Aorta (tissue), 5 donors: ENCODE measurements at regions not wholly inside any gene's neighbourhood (a gene's known extent, or its start where the extent isn't known, plus 50 kb on each side); places are given as distances from the start of the nearest gene placed in this dataset.

Experiments used
- ATAC-seq: fragments of 200-7000 bp; cut with Tn5 transposase; one replicate; pipeline ENCODE4 v1.9.1; 2022; ENCODE audit warnings: moderate library complexity; ENCODE audit not compliant: low FRiP score
- DNase-seq, 2 donors: peaks; one replicate each; pipeline ENCODE4 v3.0.0-alpha.2; 2020
- H3K27ac ChIP-seq, 2 donors: one replicate each; pipeline ENCODE4 v1.5.1; 2013; ENCODE audit warnings: low read length in 2 of 2, mild to moderate bottlenecking in 2 of 2, moderate library complexity in 2 of 2, control low read depth in 1 of 2, inconsistent platforms in 1 of 2, low read depth in 1 of 2
- H3K27me3 ChIP-seq, 2 donors: one replicate each; pipeline ENCODE4 v1.6.1; 2013; ENCODE audit warnings: control low read depth in 1 of 2, low read length in 1 of 2, mild to moderate bottlenecking in 1 of 2, moderate library complexity in 1 of 2; ENCODE audit not compliant: insufficient read depth in 2 of 2, control insufficient read depth in 1 of 2
- H3K36me3 ChIP-seq, 2 donors: one replicate each; pipeline ENCODE4 v1.6.1; 2013; ENCODE audit warnings: control low read depth in 1 of 2, low read length in 1 of 2, mild to moderate bottlenecking in 1 of 2; ENCODE audit not compliant: insufficient read depth in 2 of 2, control insufficient read depth in 1 of 2
- H3K4me1 ChIP-seq, 2 donors: one replicate each; pipeline ENCODE4 v1.6.1; 2013; ENCODE audit warnings: low read length in 2 of 2, control low read depth in 1 of 2, mild to moderate bottlenecking in 1 of 2, moderate library complexity in 1 of 2; ENCODE audit not compliant: insufficient read depth in 2 of 2, control insufficient read depth in 1 of 2
- H3K4me3 ChIP-seq, 2 donors: one replicate each; pipeline ENCODE4 v1.5.1; 2013; ENCODE audit warnings: low read length in 2 of 2, control low read depth in 1 of 2, mild to moderate bottlenecking in 1 of 2
- H3K9me3 ChIP-seq: one replicate; pipeline ENCODE4 v1.6.1; 2013; ENCODE audit warnings: mild to moderate bottlenecking, low read length; ENCODE audit not compliant: control insufficient read depth
- WGBS, 2 donors: extraction: QIAGEN DNeasy Blood & Tissue Kit; methylation state at CpG; one replicate each; pipeline ENCODE4 v1.1.7; 2013; 5-methylcytosine and 5-hydroxymethylcytosine counted together
- intact Hi-C, 2 donors: fragments of 100-400 bp; cut with DNase I; formaldehyde crosslinking; loops; one replicate each; pipeline versions ENCODE4 v1.14.2 to v1.15.0; 2022
- donor health status: healthy with polysubstance abuse.
- donor health status: Bipolar disorder and iron deficiency.
- donor health status: DM: no; HTN: no; CAD: no.
- donor health status: DM: no; HTN: no; CAD: no.
- donor health status: DM: yes; HTN: yes; CAD: no.

DNA sequence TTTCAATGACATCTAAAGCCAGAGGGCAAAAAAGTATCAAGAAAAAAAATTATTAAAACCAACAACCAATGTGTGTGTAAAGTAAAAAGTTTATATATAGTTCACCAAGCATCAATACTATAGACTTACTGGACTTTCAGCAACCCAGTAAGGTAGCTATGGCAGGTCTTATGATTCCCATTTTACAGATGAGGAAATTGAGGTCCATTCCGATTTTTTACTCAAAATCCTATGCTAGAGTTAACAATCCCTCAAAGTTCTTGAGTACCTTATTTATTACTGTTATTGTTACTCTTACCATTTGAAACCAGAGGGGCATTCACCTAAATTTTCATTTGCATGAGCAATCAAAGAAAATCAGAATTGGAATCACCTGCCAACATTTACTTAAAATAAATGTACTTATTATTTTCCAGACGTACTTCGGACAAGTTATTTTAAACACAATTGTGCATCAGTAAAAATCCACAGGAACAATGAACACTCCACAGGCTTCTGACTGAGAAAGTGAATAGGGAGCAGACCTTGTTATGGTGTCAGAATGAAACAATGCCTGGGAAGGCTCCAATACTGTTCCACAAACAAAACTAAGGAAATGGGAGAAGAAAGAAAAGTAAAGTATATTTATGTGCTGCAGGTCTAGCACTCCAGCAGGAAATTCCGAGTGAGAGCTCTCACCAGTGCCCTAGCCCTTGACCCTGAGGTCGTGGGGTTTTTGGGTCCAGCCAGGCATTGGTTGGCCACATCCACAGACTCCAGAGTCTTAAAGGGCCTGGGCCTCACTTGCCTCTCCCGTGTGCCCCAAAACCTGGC, 229.9 kb downstream of the PIK3R1 start:
- ATAC-seq (no peak), DNase-seq (no peak)
- Histone ChIP-seq H3K4me3 (no peak overlapping the region), H3K27ac (no peak overlapping the region), H3K27me3 (no peaks in the 10 kb centered on the region), H3K36me3 (no peaks in the 10 kb centered on the region), H3K9me3 (no peaks in the 10 kb centered on the region), H3K4me1 (peaks cover 0 to 2% of the 10 kb centered on the region in 2 donors)
- WGBS, 2 donors: 74 to 76% methylated on average over 6 of the region's 6 CpGs
- intact Hi-C loops: no loop called here

- intact Hi-C loops: no loop called here
- Histone ChIP-seq H3K36me3 (no peaks in the 10 kb centered on the region), H3K27ac (no peak overlapping the region), H3K9me3 (no peaks in the 10 kb centered on the region), H3K27me3 (no peaks in the 10 kb centered on the region), H3K4me1 (peaks cover 0 to 2% of the 10 kb centered on the region in 2 donors), H3K4me3 (no peak overlapping the region)
- WGBS, 2 donors: 96 to 100% methylated on average over 1 of the region's 1 CpG
- ATAC-seq (no peak), DNase-seq (no peak)
Observed at GRCh38 chr5:68446070-68446357, 230.5 kb downstream of the PIK3R1 start.

- intact Hi-C loops: no loop called here
- no peak overlapping the region for H3K4me3 ChIP-seq
- ATAC-seq: no peak
- no peaks in the 10 kb centered on the region for H3K27me3 ChIP-seq
- no peak overlapping the region for H3K27ac ChIP-seq
- H3K9me3 ChIP-seq: no peaks in the 10 kb centered on the region
- H3K4me1 ChIP-seq: peaks cover 0 to 2% of the 10 kb centered on the region in 2 donors
- no peaks in the 10 kb centered on the region for H3K36me3 ChIP-seq
- DNase-seq: no peak
- 97 to 100% methylated on average over 1 of the region's 1 CpG for WGBS, 2 donors
Observed at GRCh38 chr5:68446487-68446894, 230.9 kb downstream of the PIK3R1 start.

GRCh38 chr5:68447136-68447929, 231.8 kb downstream of the PIK3R1 start:
- Histone ChIP-seq H3K4me1 (peaks cover 0 to 2% of the 10 kb centered on the region in 2 donors), H3K27me3 (no peaks in the 10 kb centered on the region), H3K27ac (no peak overlapping the region), H3K4me3 (no peak overlapping the region), H3K36me3 (no peaks in the 10 kb centered on the region), H3K9me3 (no peaks in the 10 kb centered on the region)
- ATAC-seq: no peak
- intact Hi-C loops: no loop called here
- 92 to 94% methylated on average over 6 of the region's 6 CpGs for WGBS, 2 donors
- no peak for DNase-seq

GRCh38 chr5:68449380-68449779, 233.8 kb downstream of the PIK3R1 start:
- peaks cover 0 to 2% of the 10 kb centered on the region in 2 donors for H3K4me1 ChIP-seq
- 34 to 35% methylated on average over 3 of the region's 3 CpGs for WGBS, 2 donors
- H3K9me3 ChIP-seq: no peaks in the 10 kb centered on the region
- H3K27me3 ChIP-seq: no peaks in the 10 kb centered on the region
- DNase-seq (peak; percentile 58 to 82), ATAC-seq (peak; percentile 51)
- intact Hi-C loops: no loop called here
- no peak overlapping the region for H3K4me3 ChIP-seq
- H3K36me3 ChIP-seq: no peaks in the 10 kb centered on the region
- H3K27ac ChIP-seq: peak overlapping the region in 1 of 2 donors; percentile 29

DNA sequence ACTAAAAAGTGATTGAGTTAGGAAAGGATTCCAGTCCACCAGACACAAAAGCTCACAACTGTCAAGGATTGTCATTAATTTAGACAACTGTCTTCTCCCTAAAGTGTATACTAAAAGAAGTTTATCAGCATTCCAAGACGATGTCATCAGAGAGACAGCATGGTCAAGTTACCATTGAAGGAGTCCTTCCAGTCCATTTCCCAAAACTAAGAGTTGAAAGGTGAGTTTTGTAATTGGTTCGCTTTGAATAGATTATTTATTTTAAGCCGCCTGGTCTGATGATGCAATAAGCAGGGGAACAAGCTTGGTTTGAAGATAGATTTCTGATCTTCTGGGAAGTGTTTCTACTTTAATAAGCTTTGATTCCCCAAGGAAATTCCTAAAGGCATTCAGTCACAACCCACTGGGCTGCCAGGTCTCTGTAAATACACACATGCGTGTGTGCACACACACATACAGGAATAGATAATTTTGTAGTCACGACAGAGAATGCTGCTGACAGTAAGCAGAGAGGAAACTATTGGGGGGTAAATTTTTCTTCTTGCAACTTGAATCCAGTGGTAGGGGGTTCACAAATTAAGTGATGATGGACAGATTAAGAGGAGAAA, 234.8 kb downstream of the PIK3R1 start:
- Histone ChIP-seq H3K4me1 (peaks cover 0 to 2% of the 10 kb centered on the region in 2 donors), H3K27me3 (no peaks in the 10 kb centered on the region), H3K9me3 (no peaks in the 10 kb centered on the region), H3K4me3 (no peak overlapping the region), H3K27ac (peak overlapping the region in 1 of 2 donors; percentile 82), H3K36me3 (no peaks in the 10 kb centered on the region)
- WGBS, 2 donors: 86 to 87% methylated on average over 5 of the region's 5 CpGs
- DNase-seq (no peak), ATAC-seq (no peak)
- intact Hi-C loops: no loop called here

- H3K4me3 ChIP-seq: no peak overlapping the region
- 95 to 96% methylated on average over 3 of the region's 3 CpGs for WGBS, 2 donors
- peaks cover 0 to 2% of the 10 kb centered on the region in 2 donors for H3K4me1 ChIP-seq
- no peaks in the 10 kb centered on the region for H3K27me3 ChIP-seq
- no peak for DNase-seq
- no peaks in the 10 kb centered on the region for H3K9me3 ChIP-seq
- H3K36me3 ChIP-seq: no peaks in the 10 kb centered on the region
- no peak overlapping the region for H3K27ac ChIP-seq
- intact Hi-C loops: no loop called here
- ATAC-seq: no peak
Observed at GRCh38 chr5:68452286-68452685, 236.7 kb downstream of the PIK3R1 start.

GRCh38 chr5:68454172-68454571, 238.6 kb downstream of the PIK3R1 start:
- H3K4me1 ChIP-seq: peaks cover 0 to 2% of the 10 kb centered on the region in 2 donors
- H3K9me3 ChIP-seq: no peaks in the 10 kb centered on the region
- H3K36me3 ChIP-seq: no peaks in the 10 kb centered on the region
- 97 to 98% methylated on average over 3 of the region's 3 CpGs for WGBS, 2 donors
- DNase-seq (no peak), ATAC-seq (no peak)
- H3K27me3 ChIP-seq: no peaks in the 10 kb centered on the region
- no peak overlapping the region for H3K4me3 ChIP-seq
- intact Hi-C loops: no loop called here
- H3K27ac ChIP-seq: no peak overlapping the region
